Spleen (tissue), 7 donors: ENCODE measurements at regions not wholly inside any gene's neighbourhood (a gene's known extent, or its start where the extent isn't known, plus 50 kb on each side); places are given as distances from the start of the nearest gene placed in this dataset.

ENCODE experiments used
- CTCF ChIP-seq, 11 experiments: fragments of 200-600 bp in 7 of 11; fragments of 450-650 bp in 4 of 11; sonication (generic) in 4 of 11; IDR thresholded peaks in 8 of 11; conservative IDR thresholded peaks in 3 of 11; 1 replicate in 7 of 11; 2 replicates in 4 of 11; pipeline versions ENCODE4 v1.4.0 to v1.8.0; 2016 to 2021; ENCODE audit warnings: antibody characterized with exemption in 11 of 11, inconsistent platforms in 4 of 11, mild to moderate bottlenecking in 1 of 11
- POLR2A ChIP-seq, 3 donors: fragments of 450-650 bp; IDR thresholded peaks; one replicate each; pipeline ENCODE4 v1.5.1; 2017; ENCODE audit warnings: antibody characterized with exemption in 3 of 3, mild to moderate bottlenecking in 1 of 3
- POLR2AphosphoS5 ChIP-seq, 3 donors: sonication (generic); formaldehyde crosslinking; IDR thresholded peaks; one replicate each; pipeline ENCODE4 v1.5.1; 2017; ENCODE audit warnings: antibody characterized with exemption in 3 of 3
- donor health status: DM: no; HTN: no; CAD: no; lungs with moderate emphysema.
- donor health status: DM: no; HTN: no; CAD: no.
- donor health status: DM: no; HTN: no; CAD: no.

DNA sequence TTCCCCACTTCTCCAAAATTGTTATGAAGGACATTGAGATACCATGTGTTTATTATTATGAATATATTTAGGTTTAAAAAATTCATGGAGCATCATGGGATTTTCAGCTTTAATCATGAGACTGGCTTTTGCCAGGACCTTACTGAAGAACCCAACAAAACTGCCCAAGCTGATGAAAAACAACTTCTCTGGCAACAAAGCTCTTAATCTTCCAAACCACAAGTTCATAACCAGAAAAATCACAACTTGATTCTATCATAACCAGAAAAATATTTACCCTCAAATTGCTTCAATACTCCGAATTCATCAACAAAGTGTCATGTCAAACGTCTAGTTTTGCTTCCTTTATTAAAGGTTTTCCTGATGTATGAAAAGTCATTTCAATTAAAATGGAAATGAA is 971.8 kb upstream of the ACVR2A start:
- no peak for TF ChIP-seq CTCF (IDR thresholded peaks at IDR 0.05 in 8 of 11, conservative IDR thresholded peaks at IDR 0.05 in 3 of 11)
- no peak for TF ChIP-seq POLR2AphosphoS5 (IDR thresholded peaks at IDR 0.05)
- TF ChIP-seq POLR2A (IDR thresholded peaks at IDR 0.05): no peak
